Small intestine (tissue), 7 donors: ENCODE measurements at regions not wholly inside any gene's neighbourhood (a gene's known extent, or its start where the extent isn't known, plus 50 kb on each side); places are given as distances from the start of the nearest gene placed in this dataset.

Source experiments
- DNase-seq, 2 donors: peaks; one replicate each; pipeline versions ENCODE4 v3.0.0 to v3.0.0-alpha.2; 2013
- FAIRE-seq: peaks from 2 replicates; lab custom pipeline; 2012; peaks lifted over from hg19 to GRCh38; lab: Jason Lieb, UNC
- H3K27ac ChIP-seq, 3 donors: one replicate each; pipeline ENCODE4 v1.5.1; 2013; ENCODE audit warnings: low read length in 2 of 3, mild to moderate bottlenecking in 2 of 3, control low read depth in 1 of 3, inconsistent platforms in 1 of 3, low read depth in 1 of 3, moderate library complexity in 1 of 3
- H3K27me3 ChIP-seq, 3 donors: one replicate each; pipeline ENCODE4 v1.6.1; 2013; ENCODE audit warnings: low read length in 3 of 3, inconsistent platforms in 1 of 3; ENCODE audit not compliant: control insufficient read depth in 3 of 3, insufficient read depth in 3 of 3
- H3K36me3 ChIP-seq, 3 donors: one replicate each; pipeline ENCODE4 v1.6.1; 2013; ENCODE audit warnings: low read length in 3 of 3, inconsistent platforms in 1 of 3, low read depth in 1 of 3, mild to moderate bottlenecking in 1 of 3, moderate library complexity in 1 of 3; ENCODE audit not compliant: control insufficient read depth in 3 of 3, insufficient read depth in 2 of 3
- H3K4me1 ChIP-seq, 3 donors: one replicate each; pipeline ENCODE4 v1.6.1; 2013; ENCODE audit warnings: low read length in 2 of 3, inconsistent platforms in 1 of 3, low read depth in 1 of 3, mild to moderate bottlenecking in 1 of 3, moderate library complexity in 1 of 3; ENCODE audit not compliant: control insufficient read depth in 3 of 3, insufficient read depth in 2 of 3
- H3K4me3 ChIP-seq, 3 donors: one replicate each; pipeline ENCODE4 v1.5.1; 2013; ENCODE audit warnings: low read length in 3 of 3, control low read depth in 1 of 3, inconsistent platforms in 1 of 3, low read depth in 1 of 3, mild to moderate bottlenecking in 1 of 3, moderate library complexity in 1 of 3
- H3K9me3 ChIP-seq, 2 donors: one replicate each; pipeline ENCODE4 v1.6.1; 2013; ENCODE audit warnings: low read depth in 1 of 2, low read length in 1 of 2; ENCODE audit not compliant: control insufficient read depth in 2 of 2, insufficient read depth in 1 of 2
- WGBS, 3 donors: extraction: QIAGEN DNeasy Blood & Tissue Kit; methylation state at CpG; one replicate each; pipeline ENCODE4 v1.1.7; 2013; 5-methylcytosine and 5-hydroxymethylcytosine counted together
- donor health status: healthy with polysubstance abuse.
- donor health status: control.
- donor health status: control.
- donor health status: Bipolar disorder and iron deficiency.
- donor health status: healthy.

- H3K27me3 ChIP-seq: no peaks in the 10 kb centered on the region
- WGBS, 3 donors: 51 to 57% (median 53%) methylated on average over 7 of the region's 7 CpGs
- no peak overlapping the region for H3K4me3 ChIP-seq
- FAIRE-seq (no peak), DNase-seq (no peak)
- H3K27ac ChIP-seq: no peak overlapping the region
- H3K4me1 ChIP-seq: no peaks in the 10 kb centered on the region
- H3K9me3 ChIP-seq: no peaks in the 10 kb centered on the region
- H3K36me3 ChIP-seq: no peaks in the 10 kb centered on the region
These were observed 54.0 kb upstream of the LINC00305 start for GRCh38 chr18:64202863-64203262.

- no peaks in the 10 kb centered on the region for H3K4me1 ChIP-seq
- WGBS, 3 donors: 48 to 58% (median 54%) methylated on average over 6 of the region's 6 CpGs
- no peaks in the 10 kb centered on the region for H3K27me3 ChIP-seq
- H3K9me3 ChIP-seq: no peaks in the 10 kb centered on the region
- no peaks in the 10 kb centered on the region for H3K36me3 ChIP-seq
- H3K4me3 ChIP-seq: no peak overlapping the region
- FAIRE-seq (no peak), DNase-seq (no peak)
- no peak overlapping the region for H3K27ac ChIP-seq
These were observed 53.4 kb upstream of the LINC00305 start for GRCh38 chr18:64202210-64202836.

GRCh38 chr18:64201781-64202180 is 52.9 kb upstream of the LINC00305 start:
- no peaks in the 10 kb centered on the region for H3K27me3 ChIP-seq
- H3K36me3 ChIP-seq: no peaks in the 10 kb centered on the region
- H3K27ac ChIP-seq: no peak overlapping the region
- FAIRE-seq (no peak), DNase-seq (no peak)
- WGBS, 3 donors: 24 to 58% (median 44%) methylated on average over 2 of the region's 2 CpGs
- H3K9me3 ChIP-seq: no peaks in the 10 kb centered on the region
- no peak overlapping the region for H3K4me3 ChIP-seq
- H3K4me1 ChIP-seq: no peaks in the 10 kb centered on the region

GRCh38 chr18:64199581-64199980 is 50.7 kb upstream of the LINC00305 start:
- Histone ChIP-seq H3K27me3 (no peaks in the 10 kb centered on the region), H3K4me1 (no peaks in the 10 kb centered on the region), H3K4me3 (no peak overlapping the region), H3K9me3 (no peaks in the 10 kb centered on the region), H3K36me3 (no peaks in the 10 kb centered on the region), H3K27ac (no peak overlapping the region)
- WGBS, 3 donors: 78 to 85% (median 79%) methylated on average over 1 of the region's 1 CpG
- no peak for FAIRE-seq
- DNase-seq: no peak
